Cardiac muscle cell (in vitro differentiated cells and primary cell): ENCODE measurements at regions not wholly inside any gene's neighbourhood (a gene's known extent, or its start where the extent isn't known, plus 50 kb on each side); places are given as distances from the start of the nearest gene placed in this dataset.

Experiments
- DNase-seq, 2 donors: peaks; one replicate each; pipeline versions ENCODE4 v3.0.0 to v3.0.0-alpha.2; 2010 to 2017; ENCODE audit warnings: low read depth in 1 of 2, low spot score in 1 of 2
- H3K27ac ChIP-seq: fragments of 200-600 bp; sonication (generic); 2 replicates; pipeline ENCODE4 v1.5.1; 2016
- H3K27me3 ChIP-seq: fragments of 200-600 bp; sonication (generic); 2 replicates; pipeline ENCODE4 v1.6.0; 2016; ENCODE audit warnings: control low read depth
- H3K36me3 ChIP-seq: fragments of 200-600 bp; sonication (generic); 2 replicates; pipeline ENCODE4 v1.5.1; 2016; ENCODE audit warnings: control low read depth
- H3K4me1 ChIP-seq: fragments of 200-600 bp; sonication (generic); 2 replicates; pipeline ENCODE4 v1.8.1; 2017; ENCODE audit warnings: low read depth, mild to moderate bottlenecking, mixed run types
- H3K4me3 ChIP-seq: fragments of 200-600 bp; sonication (generic); 2 replicates; pipeline ENCODE4 v1.5.1; 2016; ENCODE audit warnings: mild to moderate bottlenecking
- H3K9me3 ChIP-seq: fragments of 200-600 bp; sonication (generic); 2 replicates; pipeline ENCODE4 v1.5.1; 2017; ENCODE audit warnings: low read depth, mild to moderate bottlenecking, control low read depth
- CTCF ChIP-seq: IDR thresholded peaks from 2 replicates; pipeline ENCODE4 v1.5.1; 2012; ENCODE audit warnings: low read depth, mild to moderate bottlenecking, low read length

GRCh38 chr16:47970291-47970931 is 185.4 kb downstream of the ABCC12 start:
- Histone ChIP-seq H3K4me1 (no peaks in the 10 kb centered on the region), H3K4me3 (no peak overlapping the region), H3K27me3 (no peaks in the 10 kb centered on the region), H3K9me3 (no peaks in the 10 kb centered on the region), H3K27ac (no peak overlapping the region), H3K36me3 (no peaks in the 10 kb centered on the region)
- peak; percentile 58 to 86 for DNase-seq
- no peak for TF ChIP-seq CTCF

GRCh38 chr16:47967374-47967773 is 188.4 kb downstream of the ABCC12 start:
- no peak for DNase-seq
- H3K27ac ChIP-seq: no peak overlapping the region
- TF ChIP-seq CTCF: no peak
- no peaks in the 10 kb centered on the region for H3K27me3 ChIP-seq
- H3K36me3 ChIP-seq: no peaks in the 10 kb centered on the region
- no peak overlapping the region for H3K4me3 ChIP-seq
- no peaks in the 10 kb centered on the region for H3K4me1 ChIP-seq
- H3K9me3 ChIP-seq: no peaks in the 10 kb centered on the region

GRCh38 chr16:47966325-47966724 is 189.5 kb downstream of the ABCC12 start:
- Histone ChIP-seq H3K27me3 (no peaks in the 10 kb centered on the region), H3K4me3 (no peak overlapping the region), H3K36me3 (no peaks in the 10 kb centered on the region), H3K9me3 (no peaks in the 10 kb centered on the region), H3K27ac (no peak overlapping the region), H3K4me1 (no peaks in the 10 kb centered on the region)
- DNase-seq: no peak
- no peak for TF ChIP-seq CTCF

GRCh38 chr16:47965439-47965838 is 190.4 kb downstream of the ABCC12 start:
- no peak for DNase-seq
- Histone ChIP-seq H3K36me3 (no peaks in the 10 kb centered on the region), H3K4me1 (no peaks in the 10 kb centered on the region), H3K9me3 (no peaks in the 10 kb centered on the region), H3K27ac (no peak overlapping the region), H3K27me3 (no peaks in the 10 kb centered on the region), H3K4me3 (no peak overlapping the region)
- no peak for TF ChIP-seq CTCF

- Histone ChIP-seq H3K36me3 (no peaks in the 10 kb centered on the region), H3K27me3 (no peaks in the 10 kb centered on the region), H3K27ac (no peak overlapping the region), H3K4me1 (no peaks in the 10 kb centered on the region), H3K9me3 (no peaks in the 10 kb centered on the region), H3K4me3 (no peak overlapping the region)
- no peak for DNase-seq
- no peak for TF ChIP-seq CTCF
Measured at GRCh38 chr16:47958726-47959125, 197.1 kb downstream of the ABCC12 start.
